Vagina (tissue), 2 donors: ENCODE measurements at regions not wholly inside any gene's neighbourhood (a gene's known extent, or its start where the extent isn't known, plus 50 kb on each side); places are given as distances from the start of the nearest gene placed in this dataset.
"Not testable (repeated sequence)": the region's sequence is repeated elsewhere in the genome, so short reads cannot be mapped to it uniquely, and the experiment has no call there.

Source experiments
- POLR2A ChIP-seq, 2 donors: fragments of 450-650 bp; IDR thresholded peaks; one replicate each; pipeline ENCODE4 v1.6.1; 2017; ENCODE audit warnings: antibody characterized with exemption in 2 of 2, mild to moderate bottlenecking in 2 of 2, moderate library complexity in 2 of 2
- TF ChIP-seq, protein P1 (sequence below), 3 experiments: fragments of 450-650 bp in 2 of 3; fragments of 200-600 bp in 1 of 3; sonication (generic) in 1 of 3; IDR thresholded peaks; one replicate each; pipeline ENCODE4 v1.5.1; 2017 to 2019; ENCODE audit warnings: antibody characterized with exemption in 3 of 3, mild to moderate bottlenecking in 2 of 3, moderate library complexity in 2 of 3

DNA sequence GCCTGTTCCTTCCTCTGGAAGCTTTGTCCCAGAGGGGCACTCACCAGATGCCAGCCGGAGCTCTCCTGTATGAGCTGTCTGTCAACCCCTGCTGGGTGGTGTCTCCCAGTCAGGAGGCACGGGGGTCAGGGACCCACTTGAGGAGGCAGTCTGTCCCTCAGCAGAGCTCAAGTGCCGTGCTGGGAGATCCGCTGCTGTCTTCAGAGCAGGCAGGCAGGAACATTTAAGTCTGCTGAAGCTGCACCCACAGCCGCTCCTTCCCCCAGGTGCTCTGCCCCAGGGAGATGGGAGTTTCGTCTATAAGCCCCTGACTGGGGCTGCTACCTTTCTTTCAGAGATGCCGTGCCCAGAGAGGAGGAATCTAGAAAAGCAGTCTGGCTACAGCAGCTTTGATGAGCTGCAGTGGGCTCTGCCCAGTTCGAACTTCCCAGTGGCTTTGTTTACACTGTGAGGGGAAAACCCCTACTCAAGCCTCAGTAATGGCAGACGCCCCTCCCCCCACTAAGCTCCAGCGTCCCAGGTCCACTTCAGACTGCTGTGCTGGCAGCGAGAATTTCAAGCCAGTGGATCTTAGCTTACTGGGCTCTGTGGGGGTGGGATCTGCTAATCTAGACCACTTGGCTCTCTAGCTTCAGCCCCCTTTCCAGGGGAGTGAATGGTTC is 61.5 kb upstream of the PRNP start:
- TF ChIP-seq POLR2A (IDR thresholded peaks at IDR 0.05) = not testable (repeated sequence)
- TF ChIP-seq, protein P1, sequence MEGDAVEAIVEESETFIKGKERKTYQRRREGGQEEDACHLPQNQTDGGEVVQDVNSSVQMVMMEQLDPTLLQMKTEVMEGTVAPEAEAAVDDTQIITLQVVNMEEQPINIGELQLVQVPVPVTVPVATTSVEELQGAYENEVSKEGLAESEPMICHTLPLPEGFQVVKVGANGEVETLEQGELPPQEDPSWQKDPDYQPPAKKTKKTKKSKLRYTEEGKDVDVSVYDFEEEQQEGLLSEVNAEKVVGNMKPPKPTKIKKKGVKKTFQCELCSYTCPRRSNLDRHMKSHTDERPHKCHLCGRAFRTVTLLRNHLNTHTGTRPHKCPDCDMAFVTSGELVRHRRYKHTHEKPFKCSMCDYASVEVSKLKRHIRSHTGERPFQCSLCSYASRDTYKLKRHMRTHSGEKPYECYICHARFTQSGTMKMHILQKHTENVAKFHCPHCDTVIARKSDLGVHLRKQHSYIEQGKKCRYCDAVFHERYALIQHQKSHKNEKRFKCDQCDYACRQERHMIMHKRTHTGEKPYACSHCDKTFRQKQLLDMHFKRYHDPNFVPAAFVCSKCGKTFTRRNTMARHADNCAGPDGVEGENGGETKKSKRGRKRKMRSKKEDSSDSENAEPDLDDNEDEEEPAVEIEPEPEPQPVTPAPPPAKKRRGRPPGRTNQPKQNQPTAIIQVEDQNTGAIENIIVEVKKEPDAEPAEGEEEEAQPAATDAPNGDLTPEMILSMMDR (IDR thresholded peaks at IDR 0.05) = not testable (repeated sequence)
